GM23248 (cell line): ENCODE measurements at regions not wholly inside any gene's neighbourhood (a gene's known extent, or its start where the extent isn't known, plus 50 kb on each side); places are given as distances from the start of the nearest gene placed in this dataset.

Experiments
- DNase-seq: peaks from one replicate; pipeline ENCODE4 v3.0.0-alpha.2; 2015
- H2AFZ ChIP-seq: fragments of 200-600 bp; sonication (generic); 2 replicates; pipeline ENCODE4 v1.6.1; 2016; ENCODE audit warnings: antibody characterized with exemption
- H3F3A ChIP-seq: fragments of 200-600 bp; sonication (generic); 2 replicates; pipeline ENCODE4 v1.6.1; 2016; ENCODE audit warnings: mild to moderate bottlenecking, antibody characterized with exemption, mixed run types; ENCODE audit not compliant: insufficient read depth
- H3K27ac ChIP-seq: fragments of 200-600 bp; sonication (generic); 2 replicates; pipeline ENCODE4 v1.5.1; 2016; ENCODE audit warnings: mild to moderate bottlenecking
- H3K27me3 ChIP-seq: fragments of 200-600 bp; sonication (generic); replicated peaks from 2 replicates; pipeline ENCODE4 v1.6.1; 2016; ENCODE audit warnings: mild to moderate bottlenecking; ENCODE audit not compliant: insufficient read depth
- H3K36me3 ChIP-seq: fragments of 200-600 bp; sonication (generic); 2 replicates; pipeline ENCODE4 v1.6.1; 2016; ENCODE audit warnings: low read depth, mild to moderate bottlenecking
- H3K4me1 ChIP-seq: fragments of 200-600 bp; sonication (generic); 2 replicates; pipeline ENCODE4 v1.6.1; 2016; ENCODE audit warnings: mild to moderate bottlenecking; ENCODE audit not compliant: insufficient read depth
- H3K4me2 ChIP-seq: fragments of 200-600 bp; sonication (generic); one replicate; pipeline ENCODE4 v1.6.1; 2016; ENCODE audit warnings: mild to moderate bottlenecking; ENCODE audit not compliant: unreplicated experiment
- H3K4me3 ChIP-seq: fragments of 200-600 bp; sonication (generic); 2 replicates; pipeline ENCODE4 v1.5.1; 2016; ENCODE audit warnings: mild to moderate bottlenecking
- H3K79me2 ChIP-seq: fragments of 200-600 bp; sonication (generic); 2 replicates; pipeline ENCODE4 v1.6.1; 2016; ENCODE audit warnings: mild to moderate bottlenecking; ENCODE audit not compliant: insufficient read depth
- H3K9ac ChIP-seq: fragments of 200-600 bp; sonication (generic); 2 replicates; pipeline ENCODE4 v1.6.1; 2016; ENCODE audit warnings: mild to moderate bottlenecking
- H3K9me2 ChIP-seq: fragments of 200-600 bp; sonication (generic); 2 replicates; pipeline ENCODE4 v1.6.1; 2016; ENCODE audit warnings: mixed run types, mild to moderate bottlenecking, moderate library complexity; ENCODE audit not compliant: insufficient read depth
- H3K9me3 ChIP-seq: fragments of 200-600 bp; sonication (generic); one replicate; pipeline ENCODE4 v1.6.1; 2017; ENCODE audit warnings: low read depth
- H4K20me1 ChIP-seq: fragments of 200-600 bp; sonication (generic); 2 replicates; pipeline ENCODE4 v1.6.0; 2016; ENCODE audit not compliant: insufficient read depth
- EZH2 ChIP-seq: fragments of 200-600 bp; sonication (generic); IDR thresholded peaks from 2 replicates; pipeline ENCODE4 v1.6.1; 2018; ENCODE audit warnings: antibody characterized with exemption, mild to moderate bottlenecking; ENCODE audit not compliant: insufficient read depth, poor library complexity, severe bottlenecking
- EZH2phosphoT487 ChIP-seq: fragments of 200-600 bp; sonication (generic); IDR thresholded peaks from 2 replicates; pipeline ENCODE4 v1.6.1; 2018; ENCODE audit warnings: antibody characterized with exemption, moderate library complexity, mild to moderate bottlenecking, low read depth; ENCODE audit not compliant: insufficient read depth
- WGBS, 2 experiments: methylation state at CpG; one replicate each; pipeline ENCODE4 v1.1.6; 2015 to 2017; ENCODE audit warnings: low lambda C conversion rate in 2 of 2, low coverage in 1 of 2; ENCODE audit errors: missing lambda C conversion rate in 2 of 2; 5-methylcytosine and 5-hydroxymethylcytosine counted together
- in situ Hi-C: fragments of 300-500 bp; cut with MboI; formaldehyde crosslinking; loops from 2 replicates; pipeline ENCODE4 v1.15.0; 2020

GRCh38 chr2:182477774-182478173 lies 50.9 kb upstream of the PDE1A start:
- no peaks in the 10 kb centered on the region; the same call in 1 of the 2 replicates for H3K9me2 ChIP-seq
- no peak overlapping the region for H3K4me2 ChIP-seq
- no peak for DNase-seq
- no peaks in the 10 kb centered on the region for H3K4me1 ChIP-seq
- TF ChIP-seq EZH2phosphoT487 (no peak), EZH2 (no peak)
- H3K79me2 ChIP-seq = no peaks in the 10 kb centered on the region
- in situ Hi-C loops = no loop called here
- no peak overlapping the region for H3K4me3 ChIP-seq
- H3K27me3 ChIP-seq = no peaks in the 10 kb centered on the region
- no peak overlapping the region for H2AFZ ChIP-seq
- H3K27ac ChIP-seq = no peak overlapping the region
- no peak overlapping the region for H3K9ac ChIP-seq
- no peaks in the 10 kb centered on the region for H3K9me3 ChIP-seq
- WGBS, 2 experiments = 70 to 83% methylated on average over 6 of the region's 6 CpGs
- H3F3A ChIP-seq = no peaks in the 10 kb centered on the region
- no peaks in the 10 kb centered on the region for H4K20me1 ChIP-seq
- H3K36me3 ChIP-seq = no peaks in the 10 kb centered on the region

- no peak for TF ChIP-seq EZH2
- no peak for TF ChIP-seq EZH2phosphoT487
- no peaks in the 10 kb centered on the region for H3K4me1 ChIP-seq
- no peaks in the 10 kb centered on the region for H3F3A ChIP-seq
- no peaks in the 10 kb centered on the region; the same call in 1 of the 2 replicates for H3K9me2 ChIP-seq
- H3K9me3 ChIP-seq = no peaks in the 10 kb centered on the region
- H3K27ac ChIP-seq = no peak overlapping the region
- H2AFZ ChIP-seq = 0 out of 2 replicates have a peak overlapping the region, but pooled peaks have one; percentile 30
- DNase-seq = no peak
- 94 to 98% methylated on average over 2 of the region's 2 CpGs for WGBS, 2 experiments
- H3K36me3 ChIP-seq = no peaks in the 10 kb centered on the region
- H3K4me3 ChIP-seq = no peak overlapping the region
- no peaks in the 10 kb centered on the region for H4K20me1 ChIP-seq
- H3K79me2 ChIP-seq = no peaks in the 10 kb centered on the region
- no peak overlapping the region for H3K9ac ChIP-seq
- in situ Hi-C loops = no loop called here
- no peaks in the 10 kb centered on the region for H3K27me3 ChIP-seq
- no peak overlapping the region for H3K4me2 ChIP-seq
Measured at GRCh38 chr2:182481676-182482075, 54.8 kb upstream of the PDE1A start.

GRCh38 chr2:182482511-182482910 lies 55.7 kb upstream of the PDE1A start:
- DNase-seq = no peak
- Histone ChIP-seq H3K27ac (no peak overlapping the region), H3F3A (no peaks in the 10 kb centered on the region), H3K27me3 (no peaks in the 10 kb centered on the region), H4K20me1 (no peaks in the 10 kb centered on the region), H3K79me2 (no peaks in the 10 kb centered on the region), H3K9me2 (no peaks in the 10 kb centered on the region; the same call in 1 of the 2 replicates), H3K4me1 (no peaks in the 10 kb centered on the region), H3K4me3 (no peak overlapping the region), H3K9me3 (no peaks in the 10 kb centered on the region), H3K9ac (no peak overlapping the region), H2AFZ (no peak overlapping the region), H3K36me3 (no peaks in the 10 kb centered on the region), H3K4me2 (no peak overlapping the region)
- in situ Hi-C loops = no loop called here
- WGBS, 2 experiments = 93% methylated on average over 2 of the region's 2 CpGs
- no peak for TF ChIP-seq EZH2

GRCh38 chr2:182496596-182496995 lies 69.8 kb upstream of the PDE1A start:
- Histone ChIP-seq H3K9ac (no peak overlapping the region), H2AFZ (no peak overlapping the region), H3K79me2 (no peaks in the 10 kb centered on the region), H3K27ac (no peak overlapping the region), H3K9me2 (0 out of 2 replicates have a peak, but pooled peaks cover 3% of the 10 kb centered on the region), H3K4me3 (no peak overlapping the region), H3K9me3 (no peaks in the 10 kb centered on the region), H3K36me3 (no peaks in the 10 kb centered on the region), H4K20me1 (no peaks in the 10 kb centered on the region), H3K4me2 (no peak overlapping the region), H3K27me3 (no peaks in the 10 kb centered on the region), H3F3A (no peaks in the 10 kb centered on the region), H3K4me1 (no peaks in the 10 kb centered on the region)
- WGBS, 2 experiments = 89 to 90% methylated on average over 2 of the region's 2 CpGs
- TF ChIP-seq EZH2 = no peak
- TF ChIP-seq EZH2phosphoT487 = no peak
- no peak for DNase-seq
- in situ Hi-C loops = no loop called here
